ENCODE measurements at regions not wholly inside any gene's neighbourhood (a gene's known extent, or its start where the extent isn't known, plus 50 kb on each side); places are given as distances from the start of the nearest gene placed in this dataset.

DNA sequence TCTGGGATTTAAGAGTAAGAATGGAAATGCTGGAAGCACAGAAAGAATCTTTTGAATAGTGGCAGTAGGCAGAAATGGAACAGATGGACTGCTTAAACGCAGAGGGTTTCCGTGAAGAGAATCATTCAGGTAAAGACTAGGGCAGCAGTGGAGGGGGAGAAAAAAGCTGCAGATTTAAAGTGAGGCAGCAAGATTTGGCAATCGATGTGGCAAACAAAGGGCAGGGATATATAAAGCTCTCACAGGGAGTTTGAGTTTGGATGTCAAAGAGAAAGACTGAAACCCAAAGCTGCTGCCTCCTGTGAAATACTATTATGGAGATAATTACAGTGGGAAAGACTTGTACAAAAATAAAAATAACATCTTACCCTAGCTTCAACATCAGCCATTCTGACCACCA is 384.0 kb downstream of the CENPC start:
- in situ Hi-C loops (cut with MboI) = no loop called here
- Histone ChIP-seq H3K79me2 (ENCODE audit: insufficient read depth) (no peaks in the 10 kb centered on the region), H3K9me2 (ENCODE audit: insufficient read depth) (no peaks in the 10 kb centered on the region), H3K27ac (no peak overlapping the region), H3K9ac (no peak overlapping the region), H2AFZ (no peak overlapping the region), H3K4me2 (ENCODE audit: unreplicated experiment) (no peak overlapping the region), H3K9me3 (ENCODE audit: low read depth) (no peaks in the 10 kb centered on the region), H3K36me3 (ENCODE audit: low read depth) (no peaks in the 10 kb centered on the region), H3F3A (ENCODE audit: insufficient read depth) (no peaks in the 10 kb centered on the region), H3K4me3 (no peak overlapping the region), H3K27me3 (replicated peaks; ENCODE audit: insufficient read depth) (no peaks in the 10 kb centered on the region), H4K20me1 (ENCODE audit: insufficient read depth) (no peaks in the 10 kb centered on the region), H3K4me1 (ENCODE audit: insufficient read depth) (no peaks in the 10 kb centered on the region)
- DNase-seq = no peak
- 26 to 31% methylated on average over 3 of the region's 3 CpGs for WGBS, 2 experiments (ENCODE audit: low coverage in 1 of 2, low lambda C conversion rate in 2 of 2, missing lambda C conversion rate in 2 of 2)
- TF ChIP-seq EZH2phosphoT487 (IDR thresholded peaks at IDR 0.05; ENCODE audit: insufficient read depth, low read depth) = no peak
- no peak for TF ChIP-seq EZH2 (IDR thresholded peaks at IDR 0.05; ENCODE audit: insufficient read depth, poor library complexity, severe bottlenecking)

- Histone ChIP-seq H3K79me2 (ENCODE audit: insufficient read depth) (no peaks in the 10 kb centered on the region), H4K20me1 (ENCODE audit: insufficient read depth) (no peaks in the 10 kb centered on the region), H3K9me3 (ENCODE audit: low read depth) (no peaks in the 10 kb centered on the region), H3K27ac (no peak overlapping the region), H3K27me3 (replicated peaks; ENCODE audit: insufficient read depth) (no peaks in the 10 kb centered on the region), H3K9ac (no peak overlapping the region), H3K36me3 (ENCODE audit: low read depth) (no peaks in the 10 kb centered on the region), H3K9me2 (ENCODE audit: insufficient read depth) (no peaks in the 10 kb centered on the region), H3K4me3 (no peak overlapping the region), H2AFZ (no peak overlapping the region), H3K4me1 (ENCODE audit: insufficient read depth) (no peaks in the 10 kb centered on the region), H3F3A (ENCODE audit: insufficient read depth) (no peaks in the 10 kb centered on the region), H3K4me2 (ENCODE audit: unreplicated experiment) (no peak overlapping the region)
- no peak for DNase-seq
- in situ Hi-C loops (cut with MboI) = no loop called here
- TF ChIP-seq EZH2phosphoT487 (IDR thresholded peaks at IDR 0.05; ENCODE audit: insufficient read depth, low read depth) = no peak
- TF ChIP-seq EZH2 (IDR thresholded peaks at IDR 0.05; ENCODE audit: insufficient read depth, poor library complexity, severe bottlenecking) = no peak
- WGBS, 2 experiments (ENCODE audit: low coverage in 1 of 2, low lambda C conversion rate in 2 of 2, missing lambda C conversion rate in 2 of 2) = 16 to 18% methylated on average over 3 of the region's 3 CpGs
Measured at GRCh38 chr4:67160394-67160793, 384.9 kb downstream of the CENPC start.

DNA sequence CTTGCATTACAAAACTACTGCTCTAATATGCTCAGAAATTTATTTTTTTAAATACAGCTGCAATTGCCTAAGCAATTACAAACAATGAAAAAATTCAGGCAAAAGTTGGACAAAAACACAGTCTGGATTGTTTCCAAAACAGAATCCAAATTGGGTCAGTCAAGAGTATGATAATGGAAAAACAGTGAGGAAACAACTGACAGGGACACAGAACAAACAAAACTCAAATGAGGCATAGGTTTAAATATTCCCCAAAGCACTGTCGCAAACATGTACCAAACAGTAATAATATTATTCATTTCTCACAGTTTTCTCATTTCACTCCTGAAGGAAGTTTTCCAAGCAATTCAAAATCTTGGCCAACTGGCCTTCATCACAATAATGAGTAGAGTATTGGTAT is 386.6 kb downstream of the CENPC start:
- no peak overlapping the region for H3K27ac ChIP-seq
- no peaks in the 10 kb centered on the region for H3F3A ChIP-seq (ENCODE audit: insufficient read depth)
- H3K9me3 ChIP-seq (ENCODE audit: low read depth) = no peaks in the 10 kb centered on the region
- no peaks in the 10 kb centered on the region for H3K9me2 ChIP-seq (ENCODE audit: insufficient read depth)
- no peak for DNase-seq
- H3K4me3 ChIP-seq = no peak overlapping the region
- H4K20me1 ChIP-seq (ENCODE audit: insufficient read depth) = no peaks in the 10 kb centered on the region
- H3K36me3 ChIP-seq (ENCODE audit: low read depth) = no peaks in the 10 kb centered on the region
- no peaks in the 10 kb centered on the region for H3K4me1 ChIP-seq (ENCODE audit: insufficient read depth)
- no peak overlapping the region for H3K4me2 ChIP-seq (ENCODE audit: unreplicated experiment)
- H2AFZ ChIP-seq = no peak overlapping the region
- TF ChIP-seq EZH2phosphoT487 (IDR thresholded peaks at IDR 0.05; ENCODE audit: insufficient read depth, low read depth) (no peak), EZH2 (IDR thresholded peaks at IDR 0.05; ENCODE audit: insufficient read depth, poor library complexity, severe bottlenecking) (no peak)
- no peak overlapping the region for H3K9ac ChIP-seq
- 0 to 9% methylated on average over 1 of the region's 1 CpG for WGBS, 2 experiments (ENCODE audit: low coverage in 1 of 2, low lambda C conversion rate in 2 of 2, missing lambda C conversion rate in 2 of 2)
- H3K79me2 ChIP-seq (ENCODE audit: insufficient read depth) = no peaks in the 10 kb centered on the region
- no peaks in the 10 kb centered on the region for H3K27me3 ChIP-seq (replicated peaks; ENCODE audit: insufficient read depth)
- in situ Hi-C loops (cut with MboI) = no loop called here

DNA sequence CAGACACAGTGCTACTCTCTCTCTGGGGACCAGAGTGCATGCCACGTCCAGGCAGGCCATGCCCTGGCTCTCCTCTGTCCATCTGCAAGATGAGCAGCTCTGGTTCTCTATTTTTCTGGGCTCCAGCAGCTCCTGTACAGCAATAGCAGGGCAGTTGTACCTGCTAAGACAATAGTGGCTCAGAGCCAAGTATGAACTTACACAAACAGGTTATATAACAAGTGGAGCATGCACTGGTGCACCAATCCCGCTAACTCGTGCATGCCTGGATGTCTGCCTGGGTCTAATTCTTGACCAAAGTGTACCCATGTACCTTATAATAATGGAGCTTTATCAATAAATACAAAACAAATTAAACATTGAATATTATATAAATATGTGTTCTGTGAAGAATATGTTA is 392.3 kb downstream of the CENPC start:
- Histone ChIP-seq H3K4me1 (ENCODE audit: insufficient read depth) (no peaks in the 10 kb centered on the region), H3K27ac (no peak overlapping the region), H3K9me2 (ENCODE audit: insufficient read depth) (no peaks in the 10 kb centered on the region), H3F3A (ENCODE audit: insufficient read depth) (no peaks in the 10 kb centered on the region), H3K4me3 (no peak overlapping the region), H3K9ac (no peak overlapping the region), H3K36me3 (ENCODE audit: low read depth) (no peaks in the 10 kb centered on the region), H3K27me3 (replicated peaks; ENCODE audit: insufficient read depth) (no peaks in the 10 kb centered on the region), H2AFZ (no peak overlapping the region), H3K79me2 (ENCODE audit: insufficient read depth) (no peaks in the 10 kb centered on the region), H4K20me1 (ENCODE audit: insufficient read depth) (no peaks in the 10 kb centered on the region), H3K9me3 (ENCODE audit: low read depth) (no peaks in the 10 kb centered on the region), H3K4me2 (ENCODE audit: unreplicated experiment) (no peak overlapping the region)
- DNase-seq = no peak
- in situ Hi-C loops (cut with MboI) = no loop called here
- TF ChIP-seq EZH2phosphoT487 (IDR thresholded peaks at IDR 0.05; ENCODE audit: insufficient read depth, low read depth) = no peak
- TF ChIP-seq EZH2 (IDR thresholded peaks at IDR 0.05; ENCODE audit: insufficient read depth, poor library complexity, severe bottlenecking) = no peak
- 18 to 19% methylated on average over 3 of the region's 3 CpGs for WGBS, 2 experiments (ENCODE audit: low coverage in 1 of 2, low lambda C conversion rate in 2 of 2, missing lambda C conversion rate in 2 of 2)

Data from GM23248 (cell line).